Vagina (tissue), 2 donors: ENCODE measurements at regions not wholly inside any gene's neighbourhood (a gene's known extent, or its start where the extent isn't known, plus 50 kb on each side); places are given as distances from the start of the nearest gene placed in this dataset.

Source experiments
- DNase-seq, 2 donors: peaks; one replicate each; pipeline ENCODE4 v3.0.0-alpha.2; 2017; ENCODE audit errors: extremely low spot score in 2 of 2
- H3K27ac ChIP-seq: fragments of 200-600 bp; sonication (generic); one replicate; pipeline ENCODE4 v1.5.1; 2019
- H3K27me3 ChIP-seq: fragments of 200-600 bp; sonication (generic); one replicate; pipeline ENCODE4 v1.5.1; 2019
- H3K36me3 ChIP-seq, 2 donors: fragments of 200-600 bp; sonication (generic); one replicate each; pipeline ENCODE4 v1.5.1; 2017 to 2019
- H3K4me1 ChIP-seq: fragments of 200-600 bp; sonication (generic); one replicate; pipeline ENCODE4 v1.5.1; 2019
- H3K4me3 ChIP-seq, 2 donors: fragments of 200-600 bp; sonication (generic); 1 replicate in 1 of 2; 2 replicates in 1 of 2; pipeline ENCODE4 v1.5.1; 2016 to 2019
- H3K9me3 ChIP-seq: fragments of 200-600 bp; sonication (generic); one replicate; pipeline ENCODE4 v1.5.1; 2019
- CTCF ChIP-seq, 3 experiments: fragments of 450-650 bp in 2 of 3; fragments of 200-600 bp in 1 of 3; sonication (generic) in 1 of 3; IDR thresholded peaks; one replicate each; pipeline ENCODE4 v1.5.1; 2017 to 2019; ENCODE audit warnings: antibody characterized with exemption in 3 of 3, mild to moderate bottlenecking in 2 of 3, moderate library complexity in 2 of 3
- POLR2A ChIP-seq, 2 donors: fragments of 450-650 bp; IDR thresholded peaks; one replicate each; pipeline ENCODE4 v1.6.1; 2017; ENCODE audit warnings: antibody characterized with exemption in 2 of 2, mild to moderate bottlenecking in 2 of 2, moderate library complexity in 2 of 2
- POLR2AphosphoS5 ChIP-seq, 2 donors: sonication (generic); formaldehyde crosslinking; IDR thresholded peaks; one replicate each; pipeline ENCODE4 v1.9.0; 2017; ENCODE audit warnings: antibody characterized with exemption in 2 of 2, mild to moderate bottlenecking in 2 of 2, low read depth in 1 of 2; ENCODE audit not compliant: insufficient read depth in 1 of 2
- intact Hi-C: fragments of 100-400 bp; cut with DNase I; formaldehyde crosslinking; loops from one replicate; pipeline ENCODE4 v1.15.1; 2023

- H3K4me1 ChIP-seq: no peaks in the 10 kb centered on the region
- no peak for DNase-seq
- no peak for TF ChIP-seq CTCF (IDR thresholded peaks at IDR 0.05)
- no peak for TF ChIP-seq POLR2AphosphoS5 (IDR thresholded peaks at IDR 0.05; ENCODE audit: insufficient read depth in 1 of 2, low read depth in 1 of 2)
- no peak for TF ChIP-seq POLR2A (IDR thresholded peaks at IDR 0.05)
- intact Hi-C loops: no loop called here
- no peak overlapping the region for H3K27ac ChIP-seq
- H3K4me3 ChIP-seq: no peak overlapping the region
- no peaks in the 10 kb centered on the region for H3K9me3 ChIP-seq
- no peaks in the 10 kb centered on the region for H3K27me3 ChIP-seq
- H3K36me3 ChIP-seq: no peaks in the 10 kb centered on the region
Measured at GRCh38 chr10:30111340-30112022, 52.1 kb upstream of the JCAD start.
